Neural progenitor cell (in vitro differentiated cells): ENCODE measurements at regions not wholly inside any gene's neighbourhood (a gene's known extent, or its start where the extent isn't known, plus 50 kb on each side); places are given as distances from the start of the nearest gene placed in this dataset.

ENCODE experiments used
- CTCF ChIP-seq: fragments of 200-600 bp; sonication (generic); IDR thresholded peaks from 2 replicates; pipeline ENCODE4 v1.5.1; 2017; ENCODE audit warnings: antibody characterized with exemption, mild to moderate bottlenecking
- EZH2 ChIP-seq: fragments of 200-600 bp; sonication (generic); IDR thresholded peaks from 2 replicates; pipeline ENCODE4 v1.6.1; 2017; ENCODE audit warnings: antibody characterized with exemption, mild to moderate bottlenecking, moderate library complexity
- EZH2phosphoT487 ChIP-seq: fragments of 200-600 bp; sonication (generic); IDR thresholded peaks from 2 replicates; pipeline ENCODE4 v1.6.1; 2017; ENCODE audit warnings: antibody characterized with exemption

- TF ChIP-seq CTCF: no peak
- TF ChIP-seq EZH2phosphoT487: no peak
- TF ChIP-seq EZH2: no peak
Observed at GRCh38 chr5:54924487-54924886, 60.9 kb downstream of the ESM1 start.
